ENCODE measurements at regions not wholly inside any gene's neighbourhood (a gene's known extent, or its start where the extent isn't known, plus 50 kb on each side); places are given as distances from the start of the nearest gene placed in this dataset.

DNA sequence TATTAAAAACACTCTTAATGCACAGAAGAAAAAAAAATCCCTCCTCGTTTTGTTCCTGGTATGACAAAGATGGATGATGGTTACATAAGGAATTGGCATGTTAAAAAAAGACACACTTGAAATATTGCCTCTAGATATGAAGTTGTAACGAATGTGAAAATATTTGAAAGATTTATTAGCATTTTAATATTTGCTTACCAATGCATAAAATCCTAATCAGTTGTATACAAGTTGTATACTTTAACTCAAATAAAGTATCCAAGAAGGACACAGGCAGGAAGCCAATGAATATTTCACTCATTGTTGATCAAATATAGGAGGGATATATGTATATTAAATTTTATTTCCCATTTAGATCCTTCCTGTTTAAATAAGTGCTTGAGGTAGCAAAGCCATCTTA, 850.8 kb upstream of the RBFOX1 start:
- TF ChIP-seq, protein P1, sequence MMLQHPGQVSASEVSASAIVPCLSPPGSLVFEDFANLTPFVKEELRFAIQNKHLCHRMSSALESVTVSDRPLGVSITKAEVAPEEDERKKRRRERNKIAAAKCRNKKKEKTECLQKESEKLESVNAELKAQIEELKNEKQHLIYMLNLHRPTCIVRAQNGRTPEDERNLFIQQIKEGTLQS (IDR thresholded peaks at IDR 0.05), result no peak
- TF ChIP-seq, protein P2, sequence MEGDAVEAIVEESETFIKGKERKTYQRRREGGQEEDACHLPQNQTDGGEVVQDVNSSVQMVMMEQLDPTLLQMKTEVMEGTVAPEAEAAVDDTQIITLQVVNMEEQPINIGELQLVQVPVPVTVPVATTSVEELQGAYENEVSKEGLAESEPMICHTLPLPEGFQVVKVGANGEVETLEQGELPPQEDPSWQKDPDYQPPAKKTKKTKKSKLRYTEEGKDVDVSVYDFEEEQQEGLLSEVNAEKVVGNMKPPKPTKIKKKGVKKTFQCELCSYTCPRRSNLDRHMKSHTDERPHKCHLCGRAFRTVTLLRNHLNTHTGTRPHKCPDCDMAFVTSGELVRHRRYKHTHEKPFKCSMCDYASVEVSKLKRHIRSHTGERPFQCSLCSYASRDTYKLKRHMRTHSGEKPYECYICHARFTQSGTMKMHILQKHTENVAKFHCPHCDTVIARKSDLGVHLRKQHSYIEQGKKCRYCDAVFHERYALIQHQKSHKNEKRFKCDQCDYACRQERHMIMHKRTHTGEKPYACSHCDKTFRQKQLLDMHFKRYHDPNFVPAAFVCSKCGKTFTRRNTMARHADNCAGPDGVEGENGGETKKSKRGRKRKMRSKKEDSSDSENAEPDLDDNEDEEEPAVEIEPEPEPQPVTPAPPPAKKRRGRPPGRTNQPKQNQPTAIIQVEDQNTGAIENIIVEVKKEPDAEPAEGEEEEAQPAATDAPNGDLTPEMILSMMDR (IDR thresholded peaks at IDR 0.05 in 2 of 3, conservative IDR thresholded peaks at IDR 0.05 in 1 of 3; ENCODE audit: borderline replicate concordance in 1 of 3, insufficient read depth in 1 of 3, low read depth in 2 of 3, low read length in 2 of 3), result no peak
- TF ChIP-seq POLR2A (IDR thresholded peaks at IDR 0.05; ENCODE audit: borderline replicate concordance, extremely low read depth, insufficient read depth, insufficient read length) (no peak), YY1 (IDR thresholded peaks at IDR 0.05; ENCODE audit: extremely low read depth, insufficient replicate concordance, low read depth, low read length) (no peak)
- TF ChIP-seq, protein P3, sequence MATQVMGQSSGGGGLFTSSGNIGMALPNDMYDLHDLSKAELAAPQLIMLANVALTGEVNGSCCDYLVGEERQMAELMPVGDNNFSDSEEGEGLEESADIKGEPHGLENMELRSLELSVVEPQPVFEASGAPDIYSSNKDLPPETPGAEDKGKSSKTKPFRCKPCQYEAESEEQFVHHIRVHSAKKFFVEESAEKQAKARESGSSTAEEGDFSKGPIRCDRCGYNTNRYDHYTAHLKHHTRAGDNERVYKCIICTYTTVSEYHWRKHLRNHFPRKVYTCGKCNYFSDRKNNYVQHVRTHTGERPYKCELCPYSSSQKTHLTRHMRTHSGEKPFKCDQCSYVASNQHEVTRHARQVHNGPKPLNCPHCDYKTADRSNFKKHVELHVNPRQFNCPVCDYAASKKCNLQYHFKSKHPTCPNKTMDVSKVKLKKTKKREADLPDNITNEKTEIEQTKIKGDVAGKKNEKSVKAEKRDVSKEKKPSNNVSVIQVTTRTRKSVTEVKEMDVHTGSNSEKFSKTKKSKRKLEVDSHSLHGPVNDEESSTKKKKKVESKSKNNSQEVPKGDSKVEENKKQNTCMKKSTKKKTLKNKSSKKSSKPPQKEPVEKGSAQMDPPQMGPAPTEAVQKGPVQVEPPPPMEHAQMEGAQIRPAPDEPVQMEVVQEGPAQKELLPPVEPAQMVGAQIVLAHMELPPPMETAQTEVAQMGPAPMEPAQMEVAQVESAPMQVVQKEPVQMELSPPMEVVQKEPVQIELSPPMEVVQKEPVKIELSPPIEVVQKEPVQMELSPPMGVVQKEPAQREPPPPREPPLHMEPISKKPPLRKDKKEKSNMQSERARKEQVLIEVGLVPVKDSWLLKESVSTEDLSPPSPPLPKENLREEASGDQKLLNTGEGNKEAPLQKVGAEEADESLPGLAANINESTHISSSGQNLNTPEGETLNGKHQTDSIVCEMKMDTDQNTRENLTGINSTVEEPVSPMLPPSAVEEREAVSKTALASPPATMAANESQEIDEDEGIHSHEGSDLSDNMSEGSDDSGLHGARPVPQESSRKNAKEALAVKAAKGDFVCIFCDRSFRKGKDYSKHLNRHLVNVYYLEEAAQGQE (IDR thresholded peaks at IDR 0.05; ENCODE audit: low read depth), result no peak
